K562 (cell line): ENCODE measurements at regions not wholly inside any gene's neighbourhood (a gene's known extent, or its start where the extent isn't known, plus 50 kb on each side); places are given as distances from the start of the nearest gene placed in this dataset.

Source experiments
- ATAC-seq: fragments of 200-7000 bp; cut with Tn5 transposase; 3 replicates; pipeline ENCODE4 v1.9.1; 2020; ENCODE audit warnings: moderate library complexity
- BruUV-seq: library from RNA; stranded (reverse); fragments of 400-500 nt; replicated peaks from 2 replicates; lab custom pipeline; 2021; lab: Mats Ljungman, UMichigan
- CTCF ChIA-PET: fragments of 300-600 bp; formaldehyde crosslinking; extraction: SDS; loops from one replicate; lab custom pipeline; 2021; ENCODE audit warnings: low intra/inter-chr PET ratio; lab: Yijun Ruan, JAX
- POLR2A ChIA-PET: fragments of 300-600, 350-650 bp; sonication (Branson Sonifier 250); formaldehyde crosslinking; extraction: SDS; loops from one replicate; lab custom pipeline; 2021; ENCODE audit warnings: antibody characterized with exemption, inconsistent platforms; lab: Yijun Ruan, JAX
- DNase-seq, 4 experiments: peaks; one replicate each; pipeline versions ENCODE4 v3.0.0 to v3.0.0-alpha.2; 2011 to 2018; ENCODE audit warnings: low spot score in 3 of 4, mixed read lengths in 3 of 4; ENCODE audit errors: extremely low read depth in 1 of 4
- FAIRE-seq: peaks from 2 replicates; lab custom pipeline; 2011; peaks lifted over from hg19 to GRCh38; lab: Jason Lieb, UNC
- H2AFZ ChIP-seq: 2 replicates; pipeline ENCODE4 v1.6.0; 2011; ENCODE audit warnings: low read depth, low read length, control low read depth, inconsistent platforms
- H3K27ac ChIP-seq: fragments of 200-600 bp; 3 replicates; pipeline ENCODE4 v1.8.0; 2011; ENCODE audit warnings: low read depth, mild to moderate bottlenecking, control low read depth, inconsistent platforms, low read length, moderate library complexity, mixed read lengths; ENCODE audit errors: extremely low read depth
- H3K27me3 ChIP-seq, 2 experiments: fragments of 300-600 bp in 1 of 2; 2 replicates in 1 of 2; 3 replicates in 1 of 2; pipeline versions ENCODE4 v1.6.0 to v1.8.0; 2011; ENCODE audit warnings: inconsistent platforms in 2 of 2, low read length in 2 of 2, mild to moderate bottlenecking in 1 of 2, mixed read lengths in 1 of 2, moderate library complexity in 1 of 2; ENCODE audit not compliant: control insufficient read depth in 2 of 2, insufficient read depth in 2 of 2
- H3K36me3 ChIP-seq: fragments of 300-600 bp; 3 replicates; pipeline ENCODE4 v1.8.0; 2011; ENCODE audit warnings: mild to moderate bottlenecking, low read length, inconsistent platforms; ENCODE audit not compliant: control insufficient read depth, insufficient read depth
- H3K4me1 ChIP-seq, 2 experiments: fragments of 200-600 bp in 1 of 2; replicated peaks in 1 of 2; 2 replicates in 1 of 2; 3 replicates in 1 of 2; pipeline versions ENCODE4 v1.5.1 to v1.8.0; 2011; ENCODE audit warnings: inconsistent platforms in 2 of 2, low read length in 2 of 2, mild to moderate bottlenecking in 1 of 2, mixed read lengths in 1 of 2, moderate library complexity in 1 of 2; ENCODE audit not compliant: control insufficient read depth in 2 of 2, insufficient read depth in 2 of 2
- H3K4me2 ChIP-seq: 2 replicates; pipeline ENCODE4 v1.6.1; 2011; ENCODE audit warnings: low read length, control low read depth, inconsistent platforms, mixed read lengths; ENCODE audit not compliant: insufficient read depth
- H3K4me3 ChIP-seq: fragments of 200-600 bp; sonication (generic), shearing (Covaris generic); 2 replicates; pipeline ENCODE4 v1.5.1; 2016; ENCODE audit warnings: control low read depth, inconsistent platforms
- H3K79me2 ChIP-seq: fragments of 200-600 bp; 3 replicates; pipeline ENCODE4 v1.8.0; 2011; ENCODE audit warnings: low read length, inconsistent platforms; ENCODE audit not compliant: control insufficient read depth, insufficient read depth
- H3K9ac ChIP-seq, 2 experiments: 2 replicates each; pipeline versions ENCODE4 v1.6.0 to v1.6.1; 2011; ENCODE audit warnings: low read depth in 2 of 2, low read length in 2 of 2, control low read depth in 1 of 2, inconsistent platforms in 1 of 2, mild to moderate bottlenecking in 1 of 2, mixed read lengths in 1 of 2; ENCODE audit not compliant: insufficient read depth in 1 of 2
- H3K9me1 ChIP-seq: one replicate; pipeline ENCODE4 v1.6.0; 2011; ENCODE audit warnings: inconsistent platforms, mild to moderate bottlenecking, low read length, moderate library complexity; ENCODE audit not compliant: control insufficient read depth, insufficient read depth
- H3K9me3 ChIP-seq: replicated peaks from 2 replicates; pipeline ENCODE4 v1.5.1; 2011; ENCODE audit warnings: low read depth, low read length, inconsistent platforms; ENCODE audit not compliant: control insufficient read depth, insufficient read depth
- H4K20me1 ChIP-seq: replicated peaks from 2 replicates; pipeline ENCODE4 v1.6.1; 2011; ENCODE audit warnings: low read length, inconsistent platforms, mixed read lengths; ENCODE audit not compliant: control insufficient read depth, insufficient read depth
- ATF7 ChIP-seq: fragments of 450-650 bp; IDR thresholded peaks from 2 replicates; pipeline ENCODE4 v1.7.1; 2014; ENCODE audit warnings: mild to moderate bottlenecking, moderate library complexity
- JUND ChIP-seq, 2 experiments: IDR thresholded peaks; 2 replicates in 1 of 2; 3 replicates in 1 of 2; pipeline ENCODE4 v1.6.1; 2011; ENCODE audit warnings: borderline replicate concordance in 2 of 2, low read depth in 2 of 2, low read length in 2 of 2, improper control_type of control experiment in 1 of 2, missing biosample characterization in 1 of 2, missing genetic modification characterization in 1 of 2, missing genetic modification reagents in 1 of 2
- MEIS2 ChIP-seq: fragments of 450-650 bp; IDR thresholded peaks from 2 replicates; pipeline ENCODE4 v1.6.1; 2014; ENCODE audit warnings: mild to moderate bottlenecking; ENCODE audit not compliant: partially characterized antibody
- NBN ChIP-seq: fragments of 450-650 bp; IDR thresholded peaks from 2 replicates; pipeline ENCODE4 v1.6.1; 2016; ENCODE audit warnings: low read depth, mild to moderate bottlenecking
- PBX2 ChIP-seq, 2 experiments: IDR thresholded peaks in 1 of 2; conservative IDR thresholded peaks in 1 of 2; 2 replicates each; pipeline ENCODE4 v1.6.1; 2016; ENCODE audit warnings: low read depth in 2 of 2, mild to moderate bottlenecking in 1 of 2, missing compliant biosample characterization in 1 of 2, missing genetic modification characterization in 1 of 2, moderate library complexity in 1 of 2
- PHB ChIP-seq: fragments of 250-450 bp; sonication (Bioruptor Pico); IDR thresholded peaks from 2 replicates; pipeline ENCODE4 v1.5.0; 2021
- SMARCA5 ChIP-seq: fragments of 450-650 bp; IDR thresholded peaks from 2 replicates; pipeline ENCODE4 v1.6.1; 2016
- TAF1 ChIP-seq: IDR thresholded peaks from 2 replicates; pipeline ENCODE4 v1.6.1; 2011; ENCODE audit warnings: mild to moderate bottlenecking, low read length, moderate library complexity; ENCODE audit not compliant: insufficient read depth, control insufficient read depth, severe bottlenecking; ENCODE audit errors: extremely low read depth
- ZNF24 ChIP-seq: fragments of 450-650 bp; IDR thresholded peaks from 2 replicates; pipeline ENCODE4 v1.6.1; 2016
- ZNF589 ChIP-seq: fragments of 200-800 bp; sonication (Bioruptor generic); IDR thresholded peaks from 2 replicates; pipeline ENCODE4 v1.6.1; 2016; ENCODE audit warnings: low read depth, missing genetic modification characterization, missing compliant biosample characterization
- WGBS: fragments of 100-300 bp; shearing (Covaris generic); methylation state at CpG from one replicate; pipeline ENCODE4 v1.1.6; 2016; ENCODE audit warnings: low coverage, mixed read lengths; ENCODE audit not compliant: insufficient coverage; ENCODE audit errors: missing lambda C conversion rate; 5-methylcytosine and 5-hydroxymethylcytosine counted together
- in situ Hi-C: fragments of 300-500 bp; cut with MboI; formaldehyde crosslinking; loops from 4 replicates; pipeline ENCODE4 v1.15.0; 2018; ENCODE audit warnings: inconsistent platforms, mixed read lengths
- intact Hi-C: fragments of 100-400 bp; cut with micrococcal nuclease; formaldehyde crosslinking; loops from 2 replicates; pipeline ENCODE4 v1.14.2; 2022
- TF ChIP-seq, protein P1 (sequence below): fragments of 450-650 bp; IDR thresholded peaks from 2 replicates; pipeline ENCODE4 v1.6.1; 2016
- TF ChIP-seq, protein P2 (sequence below), 2 experiments: fragments of 450-650 bp in 1 of 2; sonication (generic) in 1 of 2; formaldehyde crosslinking in 1 of 2; IDR thresholded peaks in 1 of 2; conservative IDR thresholded peaks in 1 of 2; 2 replicates each; pipeline versions ENCODE4 v1.6.1 to v1.8.1; 2016 to 2023; ENCODE audit warnings: mild to moderate bottlenecking in 2 of 2, moderate library complexity in 2 of 2, inconsistent platforms in 1 of 2, missing genetic modification reagents in 1 of 2
- TF ChIP-seq, protein P3 (sequence below): fragments of 450-650 bp; formaldehyde crosslinking; IDR thresholded peaks from 2 replicates; pipeline ENCODE4 v1.4.0; 2022; ENCODE audit warnings: missing genetic modification characterization

DNA sequence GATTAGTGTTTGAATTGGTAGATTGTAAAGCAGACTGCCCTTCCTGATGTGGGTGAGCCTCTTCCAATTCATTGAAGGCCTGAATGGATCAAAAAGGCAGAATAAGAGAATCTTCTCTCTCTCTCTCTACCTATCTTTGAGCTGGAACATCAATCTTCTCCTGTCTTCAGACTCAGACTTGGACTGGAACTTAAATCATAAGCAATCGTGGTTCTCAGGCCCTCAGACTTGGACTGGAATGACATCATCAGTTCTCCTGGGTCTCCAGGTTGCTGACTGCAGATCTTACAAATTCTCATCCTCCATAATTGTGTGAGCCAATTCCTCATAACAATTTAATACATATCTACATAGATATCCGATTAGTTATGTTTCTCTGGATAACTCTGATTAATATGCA, 66.8 kb downstream of the IER5 start:
- Histone ChIP-seq H3K9ac (no peak overlapping the region), H3K36me3 (no peaks in the 10 kb centered on the region), H3K4me2 (no peak overlapping the region), H3K79me2 (no peaks in the 10 kb centered on the region), H3K4me1 (peaks cover 39 to 41% of the 10 kb centered on the region in 2 experiments), H4K20me1 (no peaks in the 10 kb centered on the region), H3K4me3 (no peak overlapping the region), H3K27ac (no peak overlapping the region), H3K9me3 (no peaks in the 10 kb centered on the region), H3K27me3 (no peaks in the 10 kb centered on the region), H2AFZ (no peak overlapping the region), H3K9me1 (no peaks in the 10 kb centered on the region)
- intact Hi-C loops = loop anchor here (10.0 kb wide), 1 partner anchor 521 kb away; the partner anchor contains the start of gene XPR1
- peak in 1 of 4 experiments; percentile 47 for DNase-seq
- in situ Hi-C loops = loop anchor here (25.0 kb wide), 2 partner anchors 518 to 893 kb away; partner anchors contain the start of gene XPR1
- no peak for FAIRE-seq
- no peak for TF ChIP-seq SMARCA5
- peak; percentile 88 for TF ChIP-seq MEIS2
- peak; percentile 80 for TF ChIP-seq ATF7
- TF ChIP-seq ZNF24 = no peak
- TF ChIP-seq ZNF589 (CRISPR knock-in tag) = no peak
- TF ChIP-seq NBN = no peak
- TF ChIP-seq, protein P1, sequence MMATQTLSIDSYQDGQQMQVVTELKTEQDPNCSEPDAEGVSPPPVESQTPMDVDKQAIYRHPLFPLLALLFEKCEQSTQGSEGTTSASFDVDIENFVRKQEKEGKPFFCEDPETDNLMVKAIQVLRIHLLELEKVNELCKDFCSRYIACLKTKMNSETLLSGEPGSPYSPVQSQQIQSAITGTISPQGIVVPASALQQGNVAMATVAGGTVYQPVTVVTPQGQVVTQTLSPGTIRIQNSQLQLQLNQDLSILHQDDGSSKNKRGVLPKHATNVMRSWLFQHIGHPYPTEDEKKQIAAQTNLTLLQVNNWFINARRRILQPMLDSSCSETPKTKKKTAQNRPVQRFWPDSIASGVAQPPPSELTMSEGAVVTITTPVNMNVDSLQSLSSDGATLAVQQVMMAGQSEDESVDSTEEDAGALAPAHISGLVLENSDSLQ = peak; percentile 58
- no peak for TF ChIP-seq PBX2 (CRISPR knock-in tag; IDR thresholded peaks at IDR 0.05; ENCODE audit: low read depth)
- peak; percentile 72 for TF ChIP-seq PBX2 (tag; conservative IDR thresholded peaks at IDR 0.05; ENCODE audit: low read depth)
- TF ChIP-seq, protein P2, sequence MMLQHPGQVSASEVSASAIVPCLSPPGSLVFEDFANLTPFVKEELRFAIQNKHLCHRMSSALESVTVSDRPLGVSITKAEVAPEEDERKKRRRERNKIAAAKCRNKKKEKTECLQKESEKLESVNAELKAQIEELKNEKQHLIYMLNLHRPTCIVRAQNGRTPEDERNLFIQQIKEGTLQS (IDR thresholded peaks at IDR 0.05) = peak; percentile 90
- TF ChIP-seq, protein P2 (CRISPR knock-in tag; conservative IDR thresholded peaks at IDR 0.05) = no peak
- no peak for TF ChIP-seq TAF1
- TF ChIP-seq JUND (IDR thresholded peaks at IDR 0.05; ENCODE audit: borderline replicate concordance, low read depth, low read length) = peak; percentile 18; the same call in 1 of the 2 replicates
- TF ChIP-seq JUND (tag; IDR thresholded peaks at IDR 0.05; ENCODE audit: borderline replicate concordance, low read depth, low read length) = peak; percentile 37; the same call in 1 of the 3 replicates
- TF ChIP-seq, protein P3, sequence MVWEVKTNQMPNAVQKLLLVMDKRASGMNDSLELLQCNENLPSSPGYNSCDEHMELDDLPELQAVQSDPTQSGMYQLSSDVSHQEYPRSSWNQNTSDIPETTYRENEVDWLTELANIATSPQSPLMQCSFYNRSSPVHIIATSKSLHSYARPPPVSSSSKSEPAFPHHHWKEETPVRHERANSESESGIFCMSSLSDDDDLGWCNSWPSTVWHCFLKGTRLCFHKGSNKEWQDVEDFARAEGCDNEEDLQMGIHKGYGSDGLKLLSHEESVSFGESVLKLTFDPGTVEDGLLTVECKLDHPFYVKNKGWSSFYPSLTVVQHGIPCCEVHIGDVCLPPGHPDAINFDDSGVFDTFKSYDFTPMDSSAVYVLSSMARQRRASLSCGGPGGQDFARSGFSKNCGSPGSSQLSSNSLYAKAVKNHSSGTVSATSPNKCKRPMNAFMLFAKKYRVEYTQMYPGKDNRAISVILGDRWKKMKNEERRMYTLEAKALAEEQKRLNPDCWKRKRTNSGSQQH (CRISPR knock-in tag) = no peak
- no peak for TF ChIP-seq PHB (CRISPR knock-in tag)
- POLR2A ChIA-PET = interaction anchor here (0.7 kb wide), 1 partner anchor 277 kb away, joined by 3 read pairs; no protein-coding TSS in a partner anchor
- BruUV-seq = no TSS peak
- CTCF ChIA-PET = no interaction called here
- ATAC-seq = no peak
- 15% methylated on average over 2 of the region's 2 CpGs for WGBS
